SK-N-SH (cell line): ENCODE measurements at regions not wholly inside any gene's neighbourhood (a gene's known extent, or its start where the extent isn't known, plus 50 kb on each side); places are given as distances from the start of the nearest gene placed in this dataset.

Experiments used
- CTCF ChIA-PET: fragments of 300-600, 350-600 bp; formaldehyde crosslinking; extraction: SDS; loops from one replicate; lab custom pipeline; 2021; lab: Yijun Ruan, JAX
- POLR2A ChIA-PET: fragments of 350-600 bp; sonication (Branson Sonifier 250); formaldehyde crosslinking; extraction: SDS; loops from one replicate; lab custom pipeline; 2020; ENCODE audit warnings: antibody characterized with exemption, inconsistent platforms; lab: Yijun Ruan, JAX
- DNase-seq: peaks from one replicate; pipeline ENCODE4 v3.0.0; 2012
- H2AFZ ChIP-seq: fragments of 200-600 bp; sonication (generic); 2 replicates; pipeline ENCODE4 v1.8.1; 2016; ENCODE audit warnings: antibody characterized with exemption, mild to moderate bottlenecking, low read depth
- H3F3A ChIP-seq: fragments of 200-600 bp; sonication (generic); replicated peaks from 2 replicates; pipeline ENCODE3; 2016; ENCODE audit warnings: antibody characterized with exemption, mild to moderate bottlenecking; ENCODE audit not compliant: insufficient read depth
- H3K27ac ChIP-seq, 2 experiments: fragments of 200-500 bp in 1 of 2; fragments of 200-600 bp in 1 of 2; sonication (Bioruptor generic) in 1 of 2; sonication (generic), shearing (Covaris generic) in 1 of 2; 2 replicates each; pipeline versions ENCODE4 v1.5.1 to v1.6.1; 2014 to 2016; ENCODE audit warnings: low read depth in 2 of 2, inconsistent platforms in 1 of 2, low read length in 1 of 2, mild to moderate bottlenecking in 1 of 2, mixed read lengths in 1 of 2
- H3K27me3 ChIP-seq: fragments of 200-600 bp; sonication (generic), shearing (Covaris generic); 2 replicates; pipeline ENCODE4 v1.6.1; 2016; ENCODE audit warnings: mixed run types; ENCODE audit not compliant: insufficient read depth
- H3K36me3 ChIP-seq, 2 experiments: fragments of 200-500 bp in 1 of 2; fragments of 200-600 bp in 1 of 2; sonication (Bioruptor generic) in 1 of 2; sonication (generic) in 1 of 2; replicated peaks in 1 of 2; 2 replicates each; pipeline versions ENCODE3 to v1.5.1; 2014 to 2016; ENCODE audit warnings: low read length in 1 of 2, mild to moderate bottlenecking in 1 of 2; ENCODE audit not compliant: insufficient read depth in 2 of 2, control insufficient read depth in 1 of 2
- H3K4me1 ChIP-seq, 2 experiments: fragments of 200-500 bp in 1 of 2; fragments of 200-600 bp in 1 of 2; sonication (Bioruptor generic) in 1 of 2; sonication (generic), shearing (Covaris generic) in 1 of 2; 2 replicates each; pipeline versions ENCODE4 v1.5.1 to v1.6.1; 2014 to 2016; ENCODE audit warnings: low read depth in 1 of 2, low read length in 1 of 2, mixed run types in 1 of 2; ENCODE audit not compliant: insufficient read depth in 2 of 2, control insufficient read depth in 1 of 2
- H3K4me2 ChIP-seq: fragments of 200-600 bp; sonication (generic), shearing (Covaris generic); 2 replicates; pipeline ENCODE4 v1.6.1; 2017; ENCODE audit warnings: mixed run types
- H3K4me3 ChIP-seq, 2 experiments: fragments of 200-500 bp in 1 of 2; fragments of 200-600 bp in 1 of 2; sonication (Bioruptor generic) in 1 of 2; sonication (generic), shearing (Covaris generic) in 1 of 2; 2 replicates each; pipeline versions ENCODE4 v1.5.1 to v1.8.1; 2014 to 2016; ENCODE audit warnings: low read depth in 2 of 2, inconsistent platforms in 1 of 2, low read length in 1 of 2, mild to moderate bottlenecking in 1 of 2, mixed read lengths in 1 of 2, moderate library complexity in 1 of 2
- H3K79me2 ChIP-seq: fragments of 200-600 bp; sonication (generic); 2 replicates; pipeline ENCODE4 v1.8.1; 2017; ENCODE audit warnings: mild to moderate bottlenecking; ENCODE audit not compliant: insufficient read depth
- H3K9ac ChIP-seq: fragments of 200-600 bp; sonication (generic); 2 replicates; pipeline ENCODE4 v1.6.1; 2017; ENCODE audit warnings: mixed run types
- H3K9me2 ChIP-seq: fragments of 200-600 bp; sonication (generic); 2 replicates; pipeline ENCODE4 v1.6.1; 2017; ENCODE audit warnings: mixed run types
- H3K9me3 ChIP-seq: fragments of 200-600 bp; sonication (generic); 2 replicates; pipeline ENCODE4 v1.6.1; 2017; ENCODE audit warnings: mixed run types, mild to moderate bottlenecking, moderate library complexity
- H4K20me1 ChIP-seq: fragments of 200-600 bp; sonication (generic); 2 replicates; pipeline ENCODE4 v1.6.1; 2017; ENCODE audit warnings: mild to moderate bottlenecking, mixed run types; ENCODE audit not compliant: insufficient read depth
- CHD2 ChIP-seq: fragments of 150-350 bp; IDR thresholded peaks from 2 replicates; pipeline ENCODE4 v1.6.1; 2018; ENCODE audit warnings: low read length; ENCODE audit not compliant: partially characterized antibody
- EP300 ChIP-seq, 2 experiments: IDR thresholded peaks; 2 replicates each; pipeline versions ENCODE4 v1.4.0 to v1.6.1; 2012; ENCODE audit warnings: borderline replicate concordance in 1 of 2, low read depth in 1 of 2, low read length in 1 of 2
- FOSL2 ChIP-seq: IDR thresholded peaks from 2 replicates; pipeline ENCODE4 v1.4.0; 2012; ENCODE audit warnings: low read depth, mild to moderate bottlenecking, moderate library complexity, borderline replicate concordance
- FOXM1 ChIP-seq: IDR thresholded peaks from 2 replicates; pipeline ENCODE4 v1.4.0; 2012; ENCODE audit warnings: low read depth, mild to moderate bottlenecking
- GABPA ChIP-seq: IDR thresholded peaks from 2 replicates; pipeline ENCODE4 v1.4.0; 2012; ENCODE audit warnings: low read depth, mild to moderate bottlenecking
- GATA2 ChIP-seq: sonication (generic); formaldehyde crosslinking; IDR thresholded peaks from 2 replicates; pipeline ENCODE4 v1.5.0; 2020; ENCODE audit warnings: mild to moderate bottlenecking, missing genetic modification reagents
- IRF3 ChIP-seq: fragments of 150-350 bp; IDR thresholded peaks from 2 replicates; pipeline ENCODE4 v1.6.1; 2016; ENCODE audit warnings: mild to moderate bottlenecking, low read depth, low read length
- JUND ChIP-seq: IDR thresholded peaks from 2 replicates; pipeline ENCODE4 v1.4.0; 2012
- MAX ChIP-seq: IDR thresholded peaks from 2 replicates; pipeline ENCODE4 v1.4.0; 2012; ENCODE audit warnings: low read depth
- MXI1 ChIP-seq: IDR thresholded peaks from 2 replicates; pipeline ENCODE4 v1.6.1; 2012; ENCODE audit warnings: mild to moderate bottlenecking, low read depth, low read length, improper control_type of control experiment
- NFIC ChIP-seq: IDR thresholded peaks from 2 replicates; pipeline ENCODE4 v1.4.0; 2012; ENCODE audit warnings: borderline replicate concordance
- POLR2AphosphoS5 ChIP-seq: IDR thresholded peaks from 2 replicates; pipeline ENCODE4 v1.6.1; 2012; ENCODE audit warnings: low read depth, low read length
- RAD21 ChIP-seq: IDR thresholded peaks from 2 replicates; pipeline ENCODE4 v1.6.1; 2012; ENCODE audit warnings: mild to moderate bottlenecking, low read length
- RCOR1 ChIP-seq: fragments of 150-350 bp; IDR thresholded peaks from 2 replicates; pipeline ENCODE4 v1.6.1; 2017; ENCODE audit warnings: antibody characterized with exemption, low read length
- REST ChIP-seq: IDR thresholded peaks from 2 replicates; pipeline ENCODE4 v1.6.1; 2012; ENCODE audit warnings: mild to moderate bottlenecking, low read depth, low read length, moderate library complexity
- RFX5 ChIP-seq: IDR thresholded peaks from 2 replicates; pipeline ENCODE4 v1.6.1; 2012; ENCODE audit warnings: mild to moderate bottlenecking, improper control_type of control experiment, low read length
- SMC3 ChIP-seq: IDR thresholded peaks from 2 replicates; pipeline ENCODE4 v1.6.1; 2012; ENCODE audit warnings: low read depth, low read length, improper control_type of control experiment
- TCF12 ChIP-seq: IDR thresholded peaks from 2 replicates; pipeline ENCODE4 v1.4.0; 2012
- TEAD4 ChIP-seq: IDR thresholded peaks from 2 replicates; pipeline ENCODE4 v1.4.0; 2012; ENCODE audit warnings: mild to moderate bottlenecking, borderline replicate concordance; ENCODE audit not compliant: insufficient read depth
- ZBTB33 ChIP-seq: IDR thresholded peaks from 2 replicates; pipeline ENCODE4 v1.4.0; 2012; ENCODE audit warnings: low read depth, borderline replicate concordance
- WGBS: methylation state at CpG from one replicate; pipeline ENCODE4 v1.1.6; 2017; ENCODE audit warnings: low lambda C conversion rate; 5-methylcytosine and 5-hydroxymethylcytosine counted together

- Histone ChIP-seq H3K36me3 (no peaks in the 10 kb centered on the region), H3F3A (no peaks in the 10 kb centered on the region), H4K20me1 (no peaks in the 10 kb centered on the region), H3K9me3 (no peaks in the 10 kb centered on the region), H3K9me2 (no peaks in the 10 kb centered on the region), H3K4me1 (no peaks in the 10 kb centered on the region), H3K4me2 (no peak overlapping the region), H2AFZ (no peak overlapping the region), H3K27me3 (no peaks in the 10 kb centered on the region), H3K4me3 (no peak overlapping the region), H3K27ac (peak overlapping the region in 1 of 2 experiments; percentile 34; a peak in 1 of 4 replicates), H3K9ac (no peak overlapping the region), H3K79me2 (no peaks in the 10 kb centered on the region)
- DNase-seq: peak; percentile 22
- POLR2A ChIA-PET: no interaction called here
- TF ChIP-seq EP300 (IDR thresholded peaks at IDR 0.05; ENCODE audit: borderline replicate concordance in 1 of 2, low read depth in 1 of 2, low read length in 1 of 2) (peak in 1 of 2 experiments; percentile 85; a peak in 2 of 4 replicates), GATA2 (peak; percentile 55), TCF12 (peak; percentile 21; the same call in 1 of the 2 replicates), RCOR1 (peak; percentile 83), TEAD4 (0 out of 2 replicates have a peak, but pooled peaks have one; percentile 14), IRF3 (no peak)
- WGBS: 4% methylated on average over 1 of the region's 1 CpG
- CTCF ChIA-PET: no interaction called here
Observed at GRCh38 chrX:79704325-79704724, 310.2 kb upstream of the TBX22 start.

- no peaks in the 10 kb centered on the region for H3K79me2 ChIP-seq
- no peak for TF ChIP-seq SMC3
- TF ChIP-seq NFIC: no peak
- no peak for TF ChIP-seq REST
- no peak for TF ChIP-seq RFX5
- no peak for TF ChIP-seq GABPA
- no peak for TF ChIP-seq RAD21
- no peak for TF ChIP-seq JUND
- no peak for TF ChIP-seq CHD2
- TF ChIP-seq IRF3: no peak
- TF ChIP-seq ZBTB33: no peak
- no peak for TF ChIP-seq FOSL2
- no peak for TF ChIP-seq MAX
- TF ChIP-seq TCF12: no peak
- TF ChIP-seq MXI1: no peak
- TF ChIP-seq POLR2AphosphoS5: no peak
- TF ChIP-seq GATA2: no peak
- no peak for TF ChIP-seq FOXM1
Observed at GRCh38 chrX:79708581-79708980, 306.0 kb upstream of the TBX22 start.

More at GRCh38 chrX:79708581-79708980, 306.0 kb upstream of the TBX22 start:
- no peaks in the 10 kb centered on the region for H3K9me2 ChIP-seq
- no peak for DNase-seq
- H3K4me2 ChIP-seq: no peak overlapping the region
- H3K9me3 ChIP-seq: no peaks in the 10 kb centered on the region
- no peaks in the 10 kb centered on the region for H3K4me1 ChIP-seq
- H3K27me3 ChIP-seq: no peaks in the 10 kb centered on the region
- H2AFZ ChIP-seq: no peak overlapping the region
- H3K4me3 ChIP-seq: no peak overlapping the region
- no peaks in the 10 kb centered on the region for H4K20me1 ChIP-seq
- no peaks in the 10 kb centered on the region for H3F3A ChIP-seq
- no peak overlapping the region for H3K27ac ChIP-seq
- POLR2A ChIA-PET: no interaction called here
- no peaks in the 10 kb centered on the region for H3K36me3 ChIP-seq
- no peak overlapping the region for H3K9ac ChIP-seq
- CTCF ChIA-PET: no interaction called here
